ENCODE measurements at regions not wholly inside any gene's neighbourhood (a gene's known extent, or its start where the extent isn't known, plus 50 kb on each side); places are given as distances from the start of the nearest gene placed in this dataset.

- H3K27ac ChIP-seq (replicated peaks): no peak overlapping the region
- no peak for DNase-seq (ENCODE audit: low read depth in 1 of 2, low spot score in 1 of 2)
- TF ChIP-seq, protein P1, sequence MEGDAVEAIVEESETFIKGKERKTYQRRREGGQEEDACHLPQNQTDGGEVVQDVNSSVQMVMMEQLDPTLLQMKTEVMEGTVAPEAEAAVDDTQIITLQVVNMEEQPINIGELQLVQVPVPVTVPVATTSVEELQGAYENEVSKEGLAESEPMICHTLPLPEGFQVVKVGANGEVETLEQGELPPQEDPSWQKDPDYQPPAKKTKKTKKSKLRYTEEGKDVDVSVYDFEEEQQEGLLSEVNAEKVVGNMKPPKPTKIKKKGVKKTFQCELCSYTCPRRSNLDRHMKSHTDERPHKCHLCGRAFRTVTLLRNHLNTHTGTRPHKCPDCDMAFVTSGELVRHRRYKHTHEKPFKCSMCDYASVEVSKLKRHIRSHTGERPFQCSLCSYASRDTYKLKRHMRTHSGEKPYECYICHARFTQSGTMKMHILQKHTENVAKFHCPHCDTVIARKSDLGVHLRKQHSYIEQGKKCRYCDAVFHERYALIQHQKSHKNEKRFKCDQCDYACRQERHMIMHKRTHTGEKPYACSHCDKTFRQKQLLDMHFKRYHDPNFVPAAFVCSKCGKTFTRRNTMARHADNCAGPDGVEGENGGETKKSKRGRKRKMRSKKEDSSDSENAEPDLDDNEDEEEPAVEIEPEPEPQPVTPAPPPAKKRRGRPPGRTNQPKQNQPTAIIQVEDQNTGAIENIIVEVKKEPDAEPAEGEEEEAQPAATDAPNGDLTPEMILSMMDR (IDR thresholded peaks at IDR 0.05; ENCODE audit: insufficient read depth, low read length): no peak
- TF ChIP-seq, protein P2, sequence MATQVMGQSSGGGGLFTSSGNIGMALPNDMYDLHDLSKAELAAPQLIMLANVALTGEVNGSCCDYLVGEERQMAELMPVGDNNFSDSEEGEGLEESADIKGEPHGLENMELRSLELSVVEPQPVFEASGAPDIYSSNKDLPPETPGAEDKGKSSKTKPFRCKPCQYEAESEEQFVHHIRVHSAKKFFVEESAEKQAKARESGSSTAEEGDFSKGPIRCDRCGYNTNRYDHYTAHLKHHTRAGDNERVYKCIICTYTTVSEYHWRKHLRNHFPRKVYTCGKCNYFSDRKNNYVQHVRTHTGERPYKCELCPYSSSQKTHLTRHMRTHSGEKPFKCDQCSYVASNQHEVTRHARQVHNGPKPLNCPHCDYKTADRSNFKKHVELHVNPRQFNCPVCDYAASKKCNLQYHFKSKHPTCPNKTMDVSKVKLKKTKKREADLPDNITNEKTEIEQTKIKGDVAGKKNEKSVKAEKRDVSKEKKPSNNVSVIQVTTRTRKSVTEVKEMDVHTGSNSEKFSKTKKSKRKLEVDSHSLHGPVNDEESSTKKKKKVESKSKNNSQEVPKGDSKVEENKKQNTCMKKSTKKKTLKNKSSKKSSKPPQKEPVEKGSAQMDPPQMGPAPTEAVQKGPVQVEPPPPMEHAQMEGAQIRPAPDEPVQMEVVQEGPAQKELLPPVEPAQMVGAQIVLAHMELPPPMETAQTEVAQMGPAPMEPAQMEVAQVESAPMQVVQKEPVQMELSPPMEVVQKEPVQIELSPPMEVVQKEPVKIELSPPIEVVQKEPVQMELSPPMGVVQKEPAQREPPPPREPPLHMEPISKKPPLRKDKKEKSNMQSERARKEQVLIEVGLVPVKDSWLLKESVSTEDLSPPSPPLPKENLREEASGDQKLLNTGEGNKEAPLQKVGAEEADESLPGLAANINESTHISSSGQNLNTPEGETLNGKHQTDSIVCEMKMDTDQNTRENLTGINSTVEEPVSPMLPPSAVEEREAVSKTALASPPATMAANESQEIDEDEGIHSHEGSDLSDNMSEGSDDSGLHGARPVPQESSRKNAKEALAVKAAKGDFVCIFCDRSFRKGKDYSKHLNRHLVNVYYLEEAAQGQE (IDR thresholded peaks at IDR 0.05; ENCODE audit: insufficient replicate concordance, low read depth): no peak
- no peak for TF ChIP-seq GABPA (IDR thresholded peaks at IDR 0.05; ENCODE audit: low read depth)
- no peak for TF ChIP-seq SPI1 (IDR thresholded peaks at IDR 0.05; ENCODE audit: borderline replicate concordance, low read depth)
- TF ChIP-seq POLR2AphosphoS5 (IDR thresholded peaks at IDR 0.05; ENCODE audit: low read depth): no peak
- H3K27me3 ChIP-seq (ENCODE audit: insufficient read depth, poor library complexity, severe bottlenecking): no peaks in the 10 kb centered on the region
- H3K4me3 ChIP-seq (replicated peaks; ENCODE audit: insufficient read depth, low read length): no peak overlapping the region
Measured at GRCh38 chr1:60169206-60169605, 95.6 kb upstream of the C1orf87 start.

DNA sequence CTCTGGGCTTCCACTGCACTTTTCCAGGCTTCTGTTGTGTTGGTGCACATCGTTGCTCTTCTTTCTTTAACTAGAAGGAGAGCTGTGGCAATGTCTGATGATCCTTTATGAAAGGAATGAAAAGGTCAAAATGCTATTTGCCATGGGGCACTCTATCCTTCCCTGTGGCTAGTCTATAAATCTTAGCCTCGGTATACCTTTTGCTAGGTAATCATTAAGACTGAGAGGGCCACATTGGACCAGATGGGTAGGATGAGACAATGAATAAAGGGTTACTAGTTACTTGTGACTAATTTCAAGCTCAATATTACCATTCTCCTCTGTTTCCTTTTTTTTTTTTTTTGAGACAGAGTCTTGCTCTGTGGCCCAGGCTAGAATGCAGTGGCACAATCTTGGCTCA, 89.4 kb upstream of the C1orf87 start:
- no peak for DNase-seq (ENCODE audit: low read depth in 1 of 2, low spot score in 1 of 2)
- TF ChIP-seq SPI1 (IDR thresholded peaks at IDR 0.05; ENCODE audit: borderline replicate concordance, low read depth): no peak
- no peak for TF ChIP-seq POLR2AphosphoS5 (IDR thresholded peaks at IDR 0.05; ENCODE audit: low read depth)
- TF ChIP-seq, protein P1 (IDR thresholded peaks at IDR 0.05; ENCODE audit: insufficient read depth, low read length): no peak
- TF ChIP-seq, protein P2 (IDR thresholded peaks at IDR 0.05; ENCODE audit: insufficient replicate concordance, low read depth): no peak
- no peak for TF ChIP-seq GABPA (IDR thresholded peaks at IDR 0.05; ENCODE audit: low read depth)
- Histone ChIP-seq H3K4me3 (replicated peaks; ENCODE audit: insufficient read depth, low read length) (no peak overlapping the region), H3K27me3 (ENCODE audit: insufficient read depth, poor library complexity, severe bottlenecking) (no peaks in the 10 kb centered on the region), H3K27ac (replicated peaks) (no peak overlapping the region)

DNA sequence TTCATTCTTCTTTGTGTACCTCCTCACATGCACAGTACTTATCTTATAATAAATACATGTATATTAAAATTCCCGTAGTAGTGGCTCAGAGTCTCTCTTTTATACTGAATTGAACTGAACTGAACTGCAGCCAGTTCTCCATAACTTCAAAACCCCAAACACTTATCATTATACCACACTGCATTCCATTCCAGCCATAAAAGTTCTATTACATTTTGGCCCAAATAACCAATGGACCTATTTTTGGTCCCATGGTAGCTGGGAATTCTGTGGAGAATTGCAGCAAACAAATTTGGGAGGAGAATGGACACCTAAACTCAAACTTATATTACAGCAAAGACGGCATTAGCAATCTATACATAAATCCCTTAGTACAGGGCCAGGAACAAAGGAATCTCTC, 86.6 kb upstream of the C1orf87 start:
- Histone ChIP-seq H3K4me3 (replicated peaks; ENCODE audit: insufficient read depth, low read length) (no peak overlapping the region), H3K27me3 (ENCODE audit: insufficient read depth, poor library complexity, severe bottlenecking) (no peaks in the 10 kb centered on the region), H3K27ac (replicated peaks) (no peak overlapping the region)
- DNase-seq (ENCODE audit: low read depth in 1 of 2, low spot score in 1 of 2): no peak
- TF ChIP-seq, protein P2 (IDR thresholded peaks at IDR 0.05; ENCODE audit: insufficient replicate concordance, low read depth): no peak
- TF ChIP-seq, protein P1 (IDR thresholded peaks at IDR 0.05; ENCODE audit: insufficient read depth, low read length): no peak
- TF ChIP-seq SPI1 (IDR thresholded peaks at IDR 0.05; ENCODE audit: borderline replicate concordance, low read depth): no peak
- no peak for TF ChIP-seq POLR2AphosphoS5 (IDR thresholded peaks at IDR 0.05; ENCODE audit: low read depth)
- TF ChIP-seq GABPA (IDR thresholded peaks at IDR 0.05; ENCODE audit: low read depth): no peak

All from HL-60 (cell line).